GM23248 (cell line): ENCODE measurements at regions not wholly inside any gene's neighbourhood (a gene's known extent, or its start where the extent isn't known, plus 50 kb on each side); places are given as distances from the start of the nearest gene placed in this dataset.

ENCODE experiments used
- DNase-seq: peaks from one replicate; pipeline ENCODE4 v3.0.0-alpha.2; 2015
- H2AFZ ChIP-seq: fragments of 200-600 bp; sonication (generic); 2 replicates; pipeline ENCODE4 v1.6.1; 2016; ENCODE audit warnings: antibody characterized with exemption
- H3F3A ChIP-seq: fragments of 200-600 bp; sonication (generic); 2 replicates; pipeline ENCODE4 v1.6.1; 2016; ENCODE audit warnings: mild to moderate bottlenecking, antibody characterized with exemption, mixed run types; ENCODE audit not compliant: insufficient read depth
- H3K27ac ChIP-seq: fragments of 200-600 bp; sonication (generic); 2 replicates; pipeline ENCODE4 v1.5.1; 2016; ENCODE audit warnings: mild to moderate bottlenecking
- H3K27me3 ChIP-seq: fragments of 200-600 bp; sonication (generic); replicated peaks from 2 replicates; pipeline ENCODE4 v1.6.1; 2016; ENCODE audit warnings: mild to moderate bottlenecking; ENCODE audit not compliant: insufficient read depth
- H3K36me3 ChIP-seq: fragments of 200-600 bp; sonication (generic); 2 replicates; pipeline ENCODE4 v1.6.1; 2016; ENCODE audit warnings: low read depth, mild to moderate bottlenecking
- H3K4me1 ChIP-seq: fragments of 200-600 bp; sonication (generic); 2 replicates; pipeline ENCODE4 v1.6.1; 2016; ENCODE audit warnings: mild to moderate bottlenecking; ENCODE audit not compliant: insufficient read depth
- H3K4me2 ChIP-seq: fragments of 200-600 bp; sonication (generic); one replicate; pipeline ENCODE4 v1.6.1; 2016; ENCODE audit warnings: mild to moderate bottlenecking; ENCODE audit not compliant: unreplicated experiment
- H3K4me3 ChIP-seq: fragments of 200-600 bp; sonication (generic); 2 replicates; pipeline ENCODE4 v1.5.1; 2016; ENCODE audit warnings: mild to moderate bottlenecking
- H3K79me2 ChIP-seq: fragments of 200-600 bp; sonication (generic); 2 replicates; pipeline ENCODE4 v1.6.1; 2016; ENCODE audit warnings: mild to moderate bottlenecking; ENCODE audit not compliant: insufficient read depth
- H3K9ac ChIP-seq: fragments of 200-600 bp; sonication (generic); 2 replicates; pipeline ENCODE4 v1.6.1; 2016; ENCODE audit warnings: mild to moderate bottlenecking
- H3K9me2 ChIP-seq: fragments of 200-600 bp; sonication (generic); 2 replicates; pipeline ENCODE4 v1.6.1; 2016; ENCODE audit warnings: mixed run types, mild to moderate bottlenecking, moderate library complexity; ENCODE audit not compliant: insufficient read depth
- H3K9me3 ChIP-seq: fragments of 200-600 bp; sonication (generic); one replicate; pipeline ENCODE4 v1.6.1; 2017; ENCODE audit warnings: low read depth
- H4K20me1 ChIP-seq: fragments of 200-600 bp; sonication (generic); 2 replicates; pipeline ENCODE4 v1.6.0; 2016; ENCODE audit not compliant: insufficient read depth
- EZH2 ChIP-seq: fragments of 200-600 bp; sonication (generic); IDR thresholded peaks from 2 replicates; pipeline ENCODE4 v1.6.1; 2018; ENCODE audit warnings: antibody characterized with exemption, mild to moderate bottlenecking; ENCODE audit not compliant: insufficient read depth, poor library complexity, severe bottlenecking
- EZH2phosphoT487 ChIP-seq: fragments of 200-600 bp; sonication (generic); IDR thresholded peaks from 2 replicates; pipeline ENCODE4 v1.6.1; 2018; ENCODE audit warnings: antibody characterized with exemption, moderate library complexity, mild to moderate bottlenecking, low read depth; ENCODE audit not compliant: insufficient read depth
- WGBS, 2 experiments: methylation state at CpG; one replicate each; pipeline ENCODE4 v1.1.6; 2015 to 2017; ENCODE audit warnings: low lambda C conversion rate in 2 of 2, low coverage in 1 of 2; ENCODE audit errors: missing lambda C conversion rate in 2 of 2; 5-methylcytosine and 5-hydroxymethylcytosine counted together
- in situ Hi-C: fragments of 300-500 bp; cut with MboI; formaldehyde crosslinking; loops from 2 replicates; pipeline ENCODE4 v1.15.0; 2020

DNA sequence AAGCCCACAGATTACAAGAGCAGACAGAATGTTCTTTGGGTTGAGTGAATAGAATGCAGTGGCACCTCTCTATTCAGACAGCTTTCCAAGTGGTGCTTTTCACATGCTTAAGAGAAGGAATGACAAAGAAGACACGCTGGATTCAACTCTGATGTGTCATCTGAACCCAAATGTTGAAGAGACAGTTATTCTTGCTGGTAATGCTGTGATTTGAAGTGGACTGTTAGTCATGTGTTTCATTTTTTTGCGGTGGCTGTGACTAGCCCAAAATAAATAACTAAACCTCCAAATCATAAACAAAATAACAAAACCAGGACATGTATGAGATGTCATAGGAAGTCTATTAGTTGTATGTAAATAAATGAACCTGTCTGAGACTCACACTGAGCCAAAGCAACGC lies 391.8 kb upstream of the PRICKLE1 start:
- H3K4me3 ChIP-seq, result no peak overlapping the region
- no peak overlapping the region for H3K9ac ChIP-seq
- WGBS, 2 experiments, result 28 to 35% methylated on average over 3 of the region's 3 CpGs
- H3K79me2 ChIP-seq, result no peaks in the 10 kb centered on the region
- H3K9me2 ChIP-seq, result no peaks in the 10 kb centered on the region
- H3K36me3 ChIP-seq, result no peaks in the 10 kb centered on the region
- peak overlapping the region; percentile 6; the same call in 1 of the 2 replicates for H3K27ac ChIP-seq
- H3F3A ChIP-seq, result peaks cover 20% of the 10 kb centered on the region
- in situ Hi-C loops, result no loop called here
- TF ChIP-seq EZH2phosphoT487, result peak; percentile 92
- no peak for TF ChIP-seq EZH2
- no peaks in the 10 kb centered on the region for H3K27me3 ChIP-seq
- DNase-seq, result peak; percentile 84
- peak overlapping the region; percentile 35 for H3K4me2 ChIP-seq
- no peaks in the 10 kb centered on the region for H4K20me1 ChIP-seq
- peaks cover 30% of the 10 kb centered on the region for H3K4me1 ChIP-seq
- H3K9me3 ChIP-seq, result no peaks in the 10 kb centered on the region
- no peak overlapping the region for H2AFZ ChIP-seq

DNA sequence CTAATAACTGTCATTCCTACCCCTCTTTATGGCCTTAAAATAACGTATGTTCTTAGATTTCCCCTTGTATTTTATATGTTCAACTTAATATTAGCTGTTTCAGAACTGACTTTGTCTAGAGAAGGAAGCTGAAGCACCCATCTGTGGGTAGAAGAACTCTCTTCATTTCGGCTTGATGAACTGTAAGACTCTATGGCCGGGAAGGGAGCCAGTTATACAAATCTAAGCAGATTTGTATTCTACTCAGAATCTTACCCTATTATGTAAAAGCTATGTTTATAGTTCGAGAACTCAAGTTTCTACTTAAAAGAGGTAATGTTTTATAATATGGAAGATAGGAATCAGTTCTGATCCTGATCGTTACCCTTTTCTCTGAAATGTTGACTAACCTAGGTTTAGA lies 390.9 kb upstream of the PRICKLE1 start:
- H3K79me2 ChIP-seq, result no peaks in the 10 kb centered on the region
- H3K9ac ChIP-seq, result no peak overlapping the region
- H3K27me3 ChIP-seq, result no peaks in the 10 kb centered on the region
- no peak overlapping the region for H3K4me3 ChIP-seq
- H4K20me1 ChIP-seq, result no peaks in the 10 kb centered on the region
- no peak overlapping the region for H3K4me2 ChIP-seq
- no peaks in the 10 kb centered on the region for H3K9me2 ChIP-seq
- WGBS, 2 experiments, result 75 to 83% methylated on average over 5 of the region's 5 CpGs
- no peaks in the 10 kb centered on the region for H3K36me3 ChIP-seq
- peaks cover 30% of the 10 kb centered on the region for H3K4me1 ChIP-seq
- no peak overlapping the region for H3K27ac ChIP-seq
- no peak for TF ChIP-seq EZH2phosphoT487
- no peak for TF ChIP-seq EZH2
- H2AFZ ChIP-seq, result no peak overlapping the region
- no peak for DNase-seq
- H3K9me3 ChIP-seq, result no peaks in the 10 kb centered on the region
- in situ Hi-C loops, result no loop called here
- peaks cover 20% of the 10 kb centered on the region for H3F3A ChIP-seq

DNA sequence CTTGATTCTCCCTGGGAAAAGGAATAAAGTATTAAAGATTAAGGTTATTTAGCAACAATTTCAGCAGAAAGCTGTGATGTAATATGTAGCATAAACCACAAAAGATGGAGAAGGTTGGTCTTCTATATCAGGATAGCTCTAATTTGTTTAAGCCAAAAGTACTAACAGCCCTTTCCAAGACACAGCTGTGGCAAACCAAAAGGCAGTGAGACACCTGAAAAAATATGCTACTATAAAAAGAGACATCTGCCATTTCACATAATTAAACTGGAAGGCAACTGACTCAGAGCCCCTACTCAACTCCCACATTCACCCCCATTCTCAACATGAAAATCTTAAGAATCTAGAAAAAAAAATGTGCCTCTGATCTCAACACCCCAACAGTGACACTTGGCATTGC lies 390.2 kb upstream of the PRICKLE1 start:
- Histone ChIP-seq H3F3A (peaks cover 20% of the 10 kb centered on the region), H3K27ac (no peak overlapping the region), H3K9me2 (no peaks in the 10 kb centered on the region), H3K4me1 (peaks cover 30% of the 10 kb centered on the region), H2AFZ (no peak overlapping the region), H3K79me2 (no peaks in the 10 kb centered on the region), H4K20me1 (no peaks in the 10 kb centered on the region), H3K4me3 (no peak overlapping the region), H3K9ac (no peak overlapping the region), H3K36me3 (no peaks in the 10 kb centered on the region), H3K9me3 (no peaks in the 10 kb centered on the region), H3K27me3 (no peaks in the 10 kb centered on the region), H3K4me2 (no peak overlapping the region)
- no peak for DNase-seq
- in situ Hi-C loops, result no loop called here
- TF ChIP-seq EZH2phosphoT487, result no peak
- no peak for TF ChIP-seq EZH2

DNA sequence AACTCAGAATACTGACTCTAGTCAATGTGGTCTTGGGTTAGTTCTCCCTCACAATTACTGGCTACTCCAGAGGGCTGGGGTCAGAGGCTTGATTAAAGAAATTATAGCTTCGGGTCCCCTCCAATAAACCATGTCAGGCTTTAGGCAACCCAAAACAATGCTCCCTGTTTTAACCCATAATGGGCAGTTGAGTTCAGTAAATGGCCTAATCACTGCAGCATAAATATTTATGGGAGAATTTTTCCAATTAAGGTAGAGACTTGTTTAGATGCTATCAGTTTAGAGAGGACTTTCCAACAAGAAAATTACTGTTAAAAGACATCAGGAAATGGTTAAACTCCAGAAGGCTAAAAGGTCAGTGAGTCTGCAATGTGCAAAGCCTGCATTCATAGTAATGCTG lies 389.2 kb upstream of the PRICKLE1 start:
- H3K9ac ChIP-seq, result no peak overlapping the region
- H3K9me3 ChIP-seq, result no peaks in the 10 kb centered on the region
- no peak overlapping the region for H3K27ac ChIP-seq
- TF ChIP-seq EZH2phosphoT487 (no peak), EZH2 (no peak)
- H4K20me1 ChIP-seq, result no peaks in the 10 kb centered on the region
- H3K4me1 ChIP-seq, result peaks cover 30% of the 10 kb centered on the region
- DNase-seq, result no peak
- no peak overlapping the region for H3K4me3 ChIP-seq
- H3K79me2 ChIP-seq, result no peaks in the 10 kb centered on the region
- H3K36me3 ChIP-seq, result no peaks in the 10 kb centered on the region
- WGBS, 2 experiments, result 70 to 85% methylated on average over 1 of the region's 1 CpG
- H3K4me2 ChIP-seq, result no peak overlapping the region
- in situ Hi-C loops, result no loop called here
- H3F3A ChIP-seq, result peaks cover 20% of the 10 kb centered on the region
- H3K9me2 ChIP-seq, result no peaks in the 10 kb centered on the region
- no peaks in the 10 kb centered on the region for H3K27me3 ChIP-seq
- H2AFZ ChIP-seq, result no peak overlapping the region

DNA sequence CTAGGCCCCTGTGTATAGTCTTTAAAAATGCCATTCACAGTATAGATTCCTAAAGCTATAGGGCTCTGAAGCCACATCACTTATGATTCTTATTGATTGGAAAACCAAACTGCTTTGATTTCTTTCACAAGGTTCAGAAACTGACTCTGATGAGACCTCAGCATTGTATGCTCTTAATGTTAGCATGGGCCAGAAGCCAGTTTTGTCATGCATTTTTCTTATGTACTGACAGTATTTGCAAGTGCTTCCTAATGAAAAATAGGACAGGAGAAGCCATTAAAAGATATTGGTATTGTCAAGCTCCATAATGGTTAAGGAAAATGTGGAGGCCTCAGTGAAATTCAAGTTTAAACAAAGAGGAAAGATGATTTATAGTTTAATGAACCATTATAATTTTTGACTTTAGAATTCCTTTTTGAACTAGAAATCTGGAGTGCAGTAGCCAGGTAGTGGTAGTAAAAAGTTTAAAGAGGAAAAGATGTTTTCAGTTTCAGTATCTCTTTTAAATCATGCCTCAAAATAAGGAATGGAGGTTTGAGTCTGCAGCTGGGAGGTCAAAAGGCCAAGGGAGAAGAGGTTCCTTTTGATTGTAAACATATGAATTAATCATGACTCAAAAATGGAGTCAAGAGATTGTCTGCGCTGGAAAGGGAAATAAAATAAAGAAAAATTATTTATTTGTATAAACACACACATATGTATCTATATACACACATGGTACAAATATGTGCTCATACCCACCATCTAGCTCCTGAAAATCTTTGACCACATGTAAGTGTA lies 388.1 kb upstream of the PRICKLE1 start:
- H3F3A ChIP-seq, result peaks cover 20% of the 10 kb centered on the region
- WGBS, 2 experiments, result 47 to 53% methylated on average over 1 of the region's 1 CpG
- TF ChIP-seq EZH2phosphoT487 (no peak), EZH2 (no peak)
- no peaks in the 10 kb centered on the region for H3K9me2 ChIP-seq
- H3K4me1 ChIP-seq, result peaks cover 27% of the 10 kb centered on the region
- no peaks in the 10 kb centered on the region for H3K79me2 ChIP-seq
- no peaks in the 10 kb centered on the region for H3K9me3 ChIP-seq
- H3K9ac ChIP-seq, result no peak overlapping the region
- no peak overlapping the region for H2AFZ ChIP-seq
- in situ Hi-C loops, result no loop called here
- H3K27ac ChIP-seq, result no peak overlapping the region
- H3K36me3 ChIP-seq, result no peaks in the 10 kb centered on the region
- H3K4me2 ChIP-seq, result no peak overlapping the region
- H4K20me1 ChIP-seq, result no peaks in the 10 kb centered on the region
- no peak overlapping the region for H3K4me3 ChIP-seq
- DNase-seq, result peak; percentile 17
- H3K27me3 ChIP-seq, result no peaks in the 10 kb centered on the region
